VCaP (cell line): ENCODE measurements at regions not wholly inside any gene's neighbourhood (a gene's known extent, or its start where the extent isn't known, plus 50 kb on each side); places are given as distances from the start of the nearest gene placed in this dataset.
"Not testable (repeated sequence)": the region's sequence is repeated elsewhere in the genome, so short reads cannot be mapped to it uniquely, and the experiment has no call there.

ENCODE experiments used
- H3K27ac ChIP-seq: fragments of 450-650 bp; 2 replicates; pipeline ENCODE4 v1.5.1; 2017
- CTCF ChIP-seq: fragments of 450-650 bp; conservative IDR thresholded peaks from 2 replicates; pipeline ENCODE4 v1.5.1; 2017; ENCODE audit warnings: mild to moderate bottlenecking, moderate library complexity

- no peak for TF ChIP-seq CTCF
- H3K27ac ChIP-seq, result no peak overlapping the region
These were observed 155.8 kb upstream of the PTGFR start for GRCh38 chr1:78334952-78335351.

GRCh38 chr1:78336751-78337150 is 154.0 kb upstream of the PTGFR start:
- H3K27ac ChIP-seq, result not testable (repeated sequence)

- no peak overlapping the region for H3K27ac ChIP-seq
- TF ChIP-seq CTCF, result no peak
These were observed 151.3 kb upstream of the PTGFR start for GRCh38 chr1:78339490-78339889.

GRCh38 chr1:78340006-78340405 is 150.8 kb upstream of the PTGFR start:
- TF ChIP-seq CTCF, result no peak
- no peak overlapping the region for H3K27ac ChIP-seq

- no peak for TF ChIP-seq CTCF
- H3K27ac ChIP-seq, result no peak overlapping the region
These were observed 142.1 kb upstream of the PTGFR start for GRCh38 chr1:78348496-78349284.

GRCh38 chr1:78351551-78352216 is 139.1 kb upstream of the PTGFR start:
- no peak for TF ChIP-seq CTCF
- no peak overlapping the region for H3K27ac ChIP-seq

- no peak for TF ChIP-seq CTCF
- no peak overlapping the region for H3K27ac ChIP-seq
These were observed 135.1 kb upstream of the PTGFR start for GRCh38 chr1:78355656-78356055.

- TF ChIP-seq CTCF, result no peak
- no peak overlapping the region for H3K27ac ChIP-seq
These were observed 132.6 kb upstream of the PTGFR start for GRCh38 chr1:78358165-78358564.
